ENCODE measurements at regions not wholly inside any gene's neighbourhood (a gene's known extent, or its start where the extent isn't known, plus 50 kb on each side); places are given as distances from the start of the nearest gene placed in this dataset.

DNA sequence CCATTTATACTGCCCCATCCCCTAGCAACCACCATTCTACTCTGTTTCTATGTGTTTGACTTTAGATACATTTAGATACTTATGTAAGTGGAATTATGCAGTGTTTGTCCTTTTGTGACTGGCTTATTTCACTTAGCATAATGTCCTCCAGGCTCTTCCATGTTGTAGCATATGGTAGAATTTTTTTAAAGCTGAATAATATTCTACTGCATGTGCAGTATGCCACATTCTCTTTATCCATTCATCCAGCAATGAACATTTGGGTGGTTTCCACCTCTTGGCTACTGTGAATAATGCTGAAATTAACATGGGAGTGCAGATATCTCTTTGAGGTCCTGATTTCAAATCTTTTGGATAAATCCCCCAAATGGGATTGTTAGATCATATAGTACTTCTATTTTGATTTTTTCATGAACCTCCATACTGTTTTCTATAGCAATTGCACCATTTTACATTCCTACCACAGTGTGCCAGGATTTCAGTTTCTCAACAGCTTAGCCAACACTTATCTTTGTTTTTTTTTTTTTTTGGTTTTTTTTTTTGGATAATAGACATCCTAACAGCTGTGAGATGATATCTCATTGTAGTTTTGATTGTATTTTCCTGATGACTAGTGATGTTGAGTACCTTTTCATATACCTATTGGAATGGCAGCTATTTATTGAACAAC lies 105.9 kb upstream of the LNX1 start:
- Histone ChIP-seq H3K27ac (no peak overlapping the region), H3K4me1 (no peaks in the 10 kb centered on the region), H3K4me3 (no peak overlapping the region), H3K36me3 (no peaks in the 10 kb centered on the region), H3K9me3 (no peaks in the 10 kb centered on the region), H3K27me3 (ENCODE audit: low read depth) (no peaks in the 10 kb centered on the region)
- DNase-seq (no peak), ATAC-seq (no peak)
- intact Hi-C loops (cut with DNase I): no loop called here
- TF ChIP-seq, protein P1, sequence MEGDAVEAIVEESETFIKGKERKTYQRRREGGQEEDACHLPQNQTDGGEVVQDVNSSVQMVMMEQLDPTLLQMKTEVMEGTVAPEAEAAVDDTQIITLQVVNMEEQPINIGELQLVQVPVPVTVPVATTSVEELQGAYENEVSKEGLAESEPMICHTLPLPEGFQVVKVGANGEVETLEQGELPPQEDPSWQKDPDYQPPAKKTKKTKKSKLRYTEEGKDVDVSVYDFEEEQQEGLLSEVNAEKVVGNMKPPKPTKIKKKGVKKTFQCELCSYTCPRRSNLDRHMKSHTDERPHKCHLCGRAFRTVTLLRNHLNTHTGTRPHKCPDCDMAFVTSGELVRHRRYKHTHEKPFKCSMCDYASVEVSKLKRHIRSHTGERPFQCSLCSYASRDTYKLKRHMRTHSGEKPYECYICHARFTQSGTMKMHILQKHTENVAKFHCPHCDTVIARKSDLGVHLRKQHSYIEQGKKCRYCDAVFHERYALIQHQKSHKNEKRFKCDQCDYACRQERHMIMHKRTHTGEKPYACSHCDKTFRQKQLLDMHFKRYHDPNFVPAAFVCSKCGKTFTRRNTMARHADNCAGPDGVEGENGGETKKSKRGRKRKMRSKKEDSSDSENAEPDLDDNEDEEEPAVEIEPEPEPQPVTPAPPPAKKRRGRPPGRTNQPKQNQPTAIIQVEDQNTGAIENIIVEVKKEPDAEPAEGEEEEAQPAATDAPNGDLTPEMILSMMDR (IDR thresholded peaks at IDR 0.05): no peak

DNA sequence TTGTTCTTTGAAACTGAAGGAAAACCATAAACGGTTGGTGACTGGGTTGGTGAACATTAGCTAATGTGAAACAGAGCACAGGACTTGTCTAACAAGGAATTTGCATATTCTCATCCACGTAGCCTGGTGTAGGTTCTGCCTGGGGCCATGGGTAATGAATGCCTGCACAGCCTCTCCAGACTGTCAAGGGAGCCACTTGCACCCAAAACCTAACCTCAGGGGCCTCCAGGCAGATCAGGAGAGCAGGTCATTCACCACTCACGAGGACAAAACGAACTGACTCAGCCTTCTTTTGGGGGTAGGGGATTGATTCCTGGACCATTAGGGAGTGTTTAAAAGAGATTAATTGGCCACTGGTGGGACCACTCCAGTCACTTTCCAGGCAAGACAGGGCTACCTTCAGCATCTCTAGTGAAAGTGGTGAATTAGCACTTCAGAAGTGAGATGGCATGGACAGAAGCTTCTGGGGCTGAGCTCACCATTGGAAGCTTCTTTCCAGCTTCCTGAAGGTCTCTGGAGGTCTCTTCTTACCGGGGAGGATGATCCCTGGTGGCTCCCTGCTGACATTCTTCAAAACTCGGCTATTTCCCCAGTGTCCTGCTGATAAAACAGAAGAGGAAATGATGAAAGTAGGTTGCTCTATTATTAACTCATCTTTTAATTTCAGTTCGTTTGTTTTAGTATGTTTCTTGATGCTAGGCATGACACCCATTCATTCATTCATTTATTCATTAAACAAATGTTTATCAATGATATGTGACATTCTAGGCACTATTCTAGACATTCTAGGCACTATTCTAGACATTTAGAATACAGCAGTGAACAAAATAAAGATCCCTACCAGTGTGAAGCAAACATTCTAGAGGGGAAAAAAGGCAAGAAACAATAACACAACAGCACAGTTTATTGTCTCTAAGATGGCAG lies 104.5 kb upstream of the LNX1 start:
- Histone ChIP-seq H3K36me3 (no peaks in the 10 kb centered on the region), H3K27me3 (ENCODE audit: low read depth) (no peaks in the 10 kb centered on the region), H3K4me1 (no peaks in the 10 kb centered on the region), H3K27ac (no peak overlapping the region), H3K9me3 (no peaks in the 10 kb centered on the region), H3K4me3 (no peak overlapping the region)
- DNase-seq (no peak), ATAC-seq (no peak)
- TF ChIP-seq, protein P1 (IDR thresholded peaks at IDR 0.05): no peak
- intact Hi-C loops (cut with DNase I): no loop called here

DNA sequence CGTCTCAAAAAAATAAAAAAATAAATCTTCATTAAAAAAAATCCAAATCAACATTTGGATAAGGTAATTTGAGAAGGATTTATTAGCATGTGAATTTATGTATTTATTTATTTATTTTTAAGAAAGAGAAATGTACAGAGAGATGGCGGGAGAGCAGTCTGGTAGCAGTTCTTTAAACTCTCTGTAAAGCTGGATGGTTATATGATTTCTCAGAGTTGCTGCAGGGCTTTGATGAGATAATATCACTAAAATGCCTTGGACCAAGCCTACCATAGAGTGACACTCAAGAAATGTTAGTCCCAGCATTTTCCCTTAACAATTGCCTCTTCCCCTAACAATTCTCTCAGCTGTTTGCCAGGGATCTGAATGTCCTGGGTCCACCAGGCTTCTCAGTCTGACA lies 103.4 kb upstream of the LNX1 start:
- H3K27ac ChIP-seq: no peak overlapping the region
- ATAC-seq (no peak), DNase-seq (no peak)
- H3K4me3 ChIP-seq: no peak overlapping the region
- no peaks in the 10 kb centered on the region for H3K9me3 ChIP-seq
- H3K4me1 ChIP-seq: no peaks in the 10 kb centered on the region
- no peaks in the 10 kb centered on the region for H3K27me3 ChIP-seq (ENCODE audit: low read depth)
- intact Hi-C loops (cut with DNase I): no loop called here
- TF ChIP-seq, protein P1 (IDR thresholded peaks at IDR 0.05): no peak
- no peaks in the 10 kb centered on the region for H3K36me3 ChIP-seq

DNA sequence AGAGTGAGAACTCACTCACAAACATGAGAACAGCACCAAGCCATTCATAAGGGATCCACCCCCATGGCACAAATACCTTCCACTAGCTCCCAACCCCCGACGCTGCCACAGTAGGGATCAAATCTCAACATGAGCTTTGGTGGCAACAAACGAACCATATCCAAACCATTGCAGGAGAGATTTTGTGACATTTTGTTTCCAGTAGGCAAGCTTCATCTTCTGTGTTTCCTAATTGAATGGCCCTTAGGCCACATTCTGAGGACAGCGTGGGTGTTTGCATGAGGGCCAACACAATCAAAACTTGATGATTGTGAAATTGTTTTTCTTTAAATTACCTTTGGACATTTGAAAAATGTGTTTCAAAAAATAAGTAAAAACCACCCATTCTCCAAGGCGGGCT lies 102.6 kb upstream of the LNX1 start:
- H3K36me3 ChIP-seq: no peaks in the 10 kb centered on the region
- TF ChIP-seq, protein P1 (IDR thresholded peaks at IDR 0.05): no peak
- intact Hi-C loops (cut with DNase I): no loop called here
- no peak overlapping the region for H3K4me3 ChIP-seq
- ATAC-seq: no peak
- DNase-seq: no peak
- H3K4me1 ChIP-seq: no peaks in the 10 kb centered on the region
- no peaks in the 10 kb centered on the region for H3K27me3 ChIP-seq (ENCODE audit: low read depth)
- no peaks in the 10 kb centered on the region for H3K9me3 ChIP-seq
- no peak overlapping the region for H3K27ac ChIP-seq

DNA sequence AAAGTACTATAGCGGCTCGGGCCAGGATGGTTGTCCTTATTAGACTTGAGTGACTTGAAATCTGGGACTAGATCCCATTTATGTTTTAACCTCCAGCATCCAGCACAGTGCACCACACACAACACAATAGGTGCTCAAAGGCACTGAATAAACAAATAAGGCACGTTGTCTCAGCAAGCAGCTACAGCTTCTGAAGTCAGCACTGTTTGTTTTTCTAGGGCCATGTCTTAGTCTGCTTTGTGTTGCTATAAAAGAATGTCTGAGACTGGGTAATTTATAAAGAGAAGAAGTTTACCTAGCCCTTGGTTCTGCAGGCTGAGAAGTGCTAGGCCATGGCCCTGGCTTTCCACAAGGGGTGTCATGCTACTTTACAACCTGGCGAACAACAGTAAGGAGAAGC lies 102.1 kb upstream of the LNX1 start:
- no peak overlapping the region for H3K27ac ChIP-seq

More for the DNA sequence above, 102.1 kb upstream of the LNX1 start:
- Histone ChIP-seq H3K4me1 (no peaks in the 10 kb centered on the region), H3K36me3 (no peaks in the 10 kb centered on the region), H3K9me3 (no peaks in the 10 kb centered on the region), H3K27me3 (ENCODE audit: low read depth) (no peaks in the 10 kb centered on the region), H3K4me3 (no peak overlapping the region)
- TF ChIP-seq, protein P1 (IDR thresholded peaks at IDR 0.05): no peak
- intact Hi-C loops (cut with DNase I): no loop called here
- no peak for ATAC-seq
- DNase-seq: no peak
